Prostate gland (tissue), 2 donors: ENCODE measurements at regions not wholly inside any gene's neighbourhood (a gene's known extent, or its start where the extent isn't known, plus 50 kb on each side); places are given as distances from the start of the nearest gene placed in this dataset.

Experiments used
- DNase-seq: peaks from one replicate; pipeline ENCODE4 v3.0.0-alpha.2; 2019; ENCODE audit warnings: low spot score
- H3K27ac ChIP-seq, 2 donors: fragments of 200-600 bp; sonication (generic); 2 replicates each; pipeline ENCODE4 v1.5.1; 2017 to 2019
- H3K27me3 ChIP-seq: fragments of 200-600 bp; sonication (generic); replicated peaks from 2 replicates; pipeline ENCODE4 v1.5.1; 2019; ENCODE audit not compliant: insufficient read depth
- H3K36me3 ChIP-seq, 2 donors: fragments of 200-600 bp; sonication (generic); 1 replicate in 1 of 2; 2 replicates in 1 of 2; pipeline versions ENCODE4 v1.5.1 to v1.8.1; 2017 to 2019
- H3K4me1 ChIP-seq: fragments of 200-600 bp; sonication (generic); replicated peaks from 2 replicates; pipeline ENCODE4 v1.5.1; 2019
- H3K4me3 ChIP-seq, 2 donors: fragments of 200-600 bp; sonication (generic); 2 replicates each; pipeline ENCODE4 v1.5.1; 2017 to 2019
- H3K9me3 ChIP-seq: fragments of 200-600 bp; sonication (generic); 2 replicates; pipeline ENCODE4 v1.5.1; 2017
- POLR2A ChIP-seq: fragments of 450-650 bp; IDR thresholded peaks from one replicate; pipeline ENCODE4 v1.6.1; 2016; ENCODE audit warnings: antibody characterized with exemption, mild to moderate bottlenecking
- POLR2AphosphoS5 ChIP-seq: sonication (generic); formaldehyde crosslinking; IDR thresholded peaks from one replicate; pipeline ENCODE4 v1.6.1; 2017; ENCODE audit warnings: antibody characterized with exemption
- WGBS: methylation state at CpG from one replicate; pipeline ENCODE4 v1.1.5; 2018; 5-methylcytosine and 5-hydroxymethylcytosine counted together
- intact Hi-C: fragments of 100-400 bp; cut with DNase I; formaldehyde crosslinking; loops from one replicate; pipeline ENCODE4 v1.14.2; 2022
- TF ChIP-seq, protein P1 (sequence below), 4 experiments: fragments of 200-600 bp in 2 of 4; fragments of 450-650 bp in 2 of 4; sonication (generic) in 2 of 4; IDR thresholded peaks; 1 replicate in 3 of 4; 2 replicates in 1 of 4; pipeline ENCODE4 v1.5.1; 2016 to 2019; ENCODE audit warnings: antibody characterized with exemption in 4 of 4, mild to moderate bottlenecking in 2 of 4, moderate library complexity in 2 of 4

DNA sequence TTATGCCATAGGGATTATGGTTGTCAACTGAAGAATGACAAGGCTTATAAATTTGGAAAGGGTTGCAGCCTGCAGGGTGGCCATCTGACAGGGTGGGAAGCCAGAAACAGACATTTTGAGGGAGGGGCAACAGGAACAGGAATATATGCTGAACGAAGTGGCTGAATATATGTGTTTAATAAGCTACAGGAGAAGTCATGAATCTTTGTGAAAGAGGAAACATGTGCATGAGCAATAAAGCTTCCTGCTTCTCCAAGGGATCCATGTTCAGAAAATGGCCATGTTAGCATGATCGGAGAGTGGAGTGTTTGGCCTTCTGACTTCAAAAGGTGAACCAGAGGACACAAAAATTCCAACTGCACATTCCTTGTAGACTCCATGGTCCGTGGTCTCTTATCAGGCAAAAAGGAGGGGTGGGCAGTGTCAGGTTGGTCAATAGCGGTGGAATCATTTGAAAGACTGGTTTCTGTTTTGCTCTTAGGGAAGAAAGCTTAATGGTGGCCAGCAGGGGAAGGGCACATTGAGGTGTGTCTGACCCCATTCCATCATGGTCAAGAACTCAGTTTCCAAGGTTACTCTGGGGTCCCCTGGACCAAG is 144.1 kb downstream of the SOCS6 start:
- 77% methylated on average over 4 of the region's 4 CpGs for WGBS
- Histone ChIP-seq H3K27ac (no peak overlapping the region), H3K36me3 (no peaks in the 10 kb centered on the region), H3K4me3 (no peak overlapping the region), H3K4me1 (no peaks in the 10 kb centered on the region), H3K27me3 (no peaks in the 10 kb centered on the region), H3K9me3 (no peaks in the 10 kb centered on the region)
- TF ChIP-seq POLR2AphosphoS5 = no peak
- intact Hi-C loops = loop anchor here (5.0 to 10.0 kb wide), 2 partner anchors 148 to 236 kb away; partner anchors contain the start of gene SOCS6
- no peak for DNase-seq

DNA sequence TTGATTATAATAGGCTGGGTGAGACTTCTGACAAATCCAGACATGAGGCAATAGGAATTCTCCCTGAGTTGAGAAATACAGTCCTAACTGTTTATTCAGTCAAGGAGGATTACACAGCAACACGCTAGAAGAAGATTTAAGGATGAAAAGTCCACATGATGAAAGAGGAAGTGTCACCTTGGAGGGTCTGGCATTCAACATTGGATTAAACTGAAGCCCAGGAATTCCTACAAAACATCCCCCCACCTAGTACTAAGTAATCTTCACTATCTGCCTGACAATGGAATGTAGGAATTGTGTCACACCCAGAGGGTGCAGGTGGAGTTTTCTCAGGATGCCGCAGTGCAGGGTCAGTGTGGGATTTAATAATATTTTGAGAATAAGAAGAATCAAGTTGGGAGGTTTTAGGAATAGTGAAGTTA is 142.4 kb downstream of the SOCS6 start:
- 67% methylated on average over 2 of the region's 2 CpGs for WGBS
- DNase-seq = no peak
- Histone ChIP-seq H3K27me3 (no peaks in the 10 kb centered on the region), H3K4me3 (no peak overlapping the region), H3K36me3 (no peaks in the 10 kb centered on the region), H3K27ac (no peak overlapping the region), H3K4me1 (no peaks in the 10 kb centered on the region), H3K9me3 (no peaks in the 10 kb centered on the region)
- TF ChIP-seq, protein P1, sequence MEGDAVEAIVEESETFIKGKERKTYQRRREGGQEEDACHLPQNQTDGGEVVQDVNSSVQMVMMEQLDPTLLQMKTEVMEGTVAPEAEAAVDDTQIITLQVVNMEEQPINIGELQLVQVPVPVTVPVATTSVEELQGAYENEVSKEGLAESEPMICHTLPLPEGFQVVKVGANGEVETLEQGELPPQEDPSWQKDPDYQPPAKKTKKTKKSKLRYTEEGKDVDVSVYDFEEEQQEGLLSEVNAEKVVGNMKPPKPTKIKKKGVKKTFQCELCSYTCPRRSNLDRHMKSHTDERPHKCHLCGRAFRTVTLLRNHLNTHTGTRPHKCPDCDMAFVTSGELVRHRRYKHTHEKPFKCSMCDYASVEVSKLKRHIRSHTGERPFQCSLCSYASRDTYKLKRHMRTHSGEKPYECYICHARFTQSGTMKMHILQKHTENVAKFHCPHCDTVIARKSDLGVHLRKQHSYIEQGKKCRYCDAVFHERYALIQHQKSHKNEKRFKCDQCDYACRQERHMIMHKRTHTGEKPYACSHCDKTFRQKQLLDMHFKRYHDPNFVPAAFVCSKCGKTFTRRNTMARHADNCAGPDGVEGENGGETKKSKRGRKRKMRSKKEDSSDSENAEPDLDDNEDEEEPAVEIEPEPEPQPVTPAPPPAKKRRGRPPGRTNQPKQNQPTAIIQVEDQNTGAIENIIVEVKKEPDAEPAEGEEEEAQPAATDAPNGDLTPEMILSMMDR (IDR thresholded peaks at IDR 0.05) = no peak
- TF ChIP-seq POLR2A (no peak), POLR2AphosphoS5 (no peak)
- intact Hi-C loops = loop anchor here (5.0 to 10.0 kb wide), 2 partner anchors 146 to 234 kb away; partner anchors contain the start of gene SOCS6

DNA sequence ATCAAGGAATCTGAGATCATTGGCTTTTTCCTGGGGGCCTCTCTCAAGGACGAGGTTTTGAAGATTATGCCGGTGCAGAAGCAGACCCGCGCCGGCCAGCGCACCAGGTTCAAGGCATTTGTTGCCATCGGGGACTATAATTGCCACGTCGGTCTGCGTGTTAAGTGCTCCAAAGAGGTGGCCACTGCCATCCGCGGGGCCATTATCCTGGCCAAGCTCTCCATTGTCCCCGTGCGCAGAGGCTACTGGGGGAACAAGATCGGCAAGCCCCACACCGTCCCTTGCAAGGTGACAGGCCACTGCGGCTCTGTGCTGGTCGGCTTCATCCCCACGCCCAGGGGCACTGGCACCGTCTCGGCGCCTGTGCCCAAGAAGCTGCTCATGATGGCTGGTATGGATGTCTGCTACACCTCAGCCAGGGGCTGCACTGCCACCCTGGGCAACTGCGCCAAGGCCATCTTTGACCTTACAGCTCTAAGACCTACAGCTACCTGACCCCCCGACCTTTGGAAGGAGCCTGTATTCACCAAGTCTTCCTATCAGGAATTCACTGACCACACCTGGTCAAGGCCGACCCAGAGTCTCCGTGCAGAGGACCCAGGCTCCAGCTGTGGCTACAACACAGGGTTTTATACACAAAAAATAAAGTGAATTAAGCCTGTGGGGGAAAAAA is 141.8 kb downstream of the SOCS6 start:
- TF ChIP-seq POLR2AphosphoS5 (no peak), POLR2A (no peak)
- TF ChIP-seq, protein P1 (IDR thresholded peaks at IDR 0.05) = no peak
- no peaks in the 10 kb centered on the region for H3K4me1 ChIP-seq
- no peak overlapping the region for H3K4me3 ChIP-seq
- intact Hi-C loops = loop anchor here (5.0 to 10.0 kb wide), 2 partner anchors 146 to 233 kb away; partner anchors contain the start of gene SOCS6
- no peak for DNase-seq
- WGBS = 93% methylated on average over 25 of the region's 26 CpGs
- H3K27ac ChIP-seq = no peak overlapping the region
- H3K27me3 ChIP-seq = no peaks in the 10 kb centered on the region
- no peaks in the 10 kb centered on the region for H3K36me3 ChIP-seq
- H3K9me3 ChIP-seq = no peaks in the 10 kb centered on the region

DNA sequence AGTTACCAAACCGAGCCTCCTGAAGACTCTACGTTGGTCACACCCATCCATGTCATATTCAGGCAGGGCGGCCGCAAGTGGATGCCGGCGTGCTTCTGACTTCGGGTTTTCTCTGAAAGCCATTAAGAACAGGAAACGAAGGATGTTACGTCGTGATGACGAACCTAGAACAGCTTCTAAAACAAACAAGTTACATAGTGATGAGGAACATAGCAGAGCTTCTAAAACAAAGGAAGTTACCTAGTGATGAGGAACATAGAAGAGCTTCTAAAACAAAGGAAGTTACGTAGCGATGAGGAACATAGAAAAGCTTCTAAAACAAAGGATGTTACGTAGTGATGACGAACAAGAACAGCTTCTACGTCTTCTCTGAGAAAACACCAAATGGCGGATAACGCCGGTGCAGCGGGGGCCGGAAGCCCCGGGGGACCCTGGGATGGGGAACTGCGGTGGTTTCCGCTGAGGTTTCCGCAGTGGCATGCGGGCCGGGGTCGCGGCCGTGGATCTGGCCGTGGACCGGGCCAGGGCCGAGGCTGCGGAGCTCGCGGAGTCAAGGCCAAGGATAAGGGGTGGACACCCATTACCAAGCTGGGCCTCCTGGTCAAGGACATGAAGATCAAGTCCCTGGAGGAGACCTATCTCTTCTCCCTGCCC is 141.1 kb downstream of the SOCS6 start:
- Histone ChIP-seq H3K27ac (no peak overlapping the region), H3K36me3 (no peaks in the 10 kb centered on the region), H3K4me1 (no peaks in the 10 kb centered on the region), H3K9me3 (no peaks in the 10 kb centered on the region), H3K27me3 (no peaks in the 10 kb centered on the region), H3K4me3 (no peak overlapping the region)
- no peak for DNase-seq
- TF ChIP-seq POLR2AphosphoS5 = no peak
- TF ChIP-seq, protein P1 (IDR thresholded peaks at IDR 0.05) = no peak
- no peak for TF ChIP-seq POLR2A
- 96% methylated on average over 36 of the region's 36 CpGs for WGBS
- intact Hi-C loops = loop anchor here (5.0 to 10.0 kb wide), 2 partner anchors 145 to 233 kb away; partner anchors contain the start of gene SOCS6

DNA sequence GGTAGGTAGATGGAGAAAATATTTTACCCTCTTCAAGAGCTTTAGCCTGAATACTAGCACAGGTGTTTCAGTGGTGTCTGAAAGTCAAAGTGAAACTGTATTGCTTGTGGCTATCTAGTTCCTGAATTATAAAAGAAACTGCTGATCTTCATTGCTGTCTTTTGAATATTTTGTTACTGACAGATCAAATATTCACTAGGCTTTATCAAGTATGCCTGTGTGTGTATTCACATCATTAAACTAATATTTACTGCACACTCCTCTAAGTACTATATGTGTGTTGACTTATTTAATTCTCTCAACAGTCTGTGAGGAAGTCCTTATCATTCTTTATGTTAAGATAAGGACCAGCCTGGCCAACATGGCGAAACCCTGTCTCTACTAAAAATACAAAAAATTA is 139.6 kb downstream of the SOCS6 start:
- Histone ChIP-seq H3K4me3 (no peak overlapping the region), H3K27me3 (no peaks in the 10 kb centered on the region), H3K36me3 (no peaks in the 10 kb centered on the region), H3K4me1 (no peaks in the 10 kb centered on the region), H3K9me3 (no peaks in the 10 kb centered on the region), H3K27ac (no peak overlapping the region)
- DNase-seq = no peak
- TF ChIP-seq, protein P1 (IDR thresholded peaks at IDR 0.05) = no peak
- TF ChIP-seq POLR2AphosphoS5 (no peak), POLR2A (no peak)
- 70% methylated on average over 1 of the region's 1 CpG for WGBS
- intact Hi-C loops = no loop called here
